CD4-positive, alpha-beta memory T cell (primary cell): ENCODE measurements at regions not wholly inside any gene's neighbourhood (a gene's known extent, or its start where the extent isn't known, plus 50 kb on each side); places are given as distances from the start of the nearest gene placed in this dataset.

Experiments
- CTCF ChIA-PET: fragments of 350-600 bp; sonication (Branson Sonifier 250); formaldehyde crosslinking; loops from one replicate; lab custom pipeline; 2021; ENCODE audit warnings: inconsistent platforms; ENCODE audit not compliant: partially characterized antibody; lab: Charles Lee
- POLR2A ChIA-PET: fragments of 350-600 bp; sonication (Branson Sonifier 250); formaldehyde crosslinking; loops from one replicate; lab custom pipeline; 2021; ENCODE audit not compliant: partially characterized antibody; lab: Charles Lee
- DNase-seq, 5 donors: peaks; one replicate each; pipeline versions ENCODE4 v3.0.0 to v3.0.0-alpha.2; 2020 to 2022; ENCODE audit warnings: mixed read lengths in 1 of 5
- H3K27ac ChIP-seq: one replicate; pipeline ENCODE4 v1.7.0; 2013; ENCODE audit warnings: low read depth, low read length
- H3K27me3 ChIP-seq: 2 replicates; pipeline ENCODE4 v1.7.0; 2013; ENCODE audit warnings: mild to moderate bottlenecking, low read length, moderate library complexity; ENCODE audit not compliant: insufficient read depth
- H3K36me3 ChIP-seq: 2 replicates; pipeline ENCODE4 v1.7.0; 2013; ENCODE audit warnings: mild to moderate bottlenecking, low read length, moderate library complexity; ENCODE audit not compliant: insufficient read depth
- H3K4me1 ChIP-seq: 2 replicates; pipeline ENCODE4 v1.7.0; 2013; ENCODE audit warnings: mild to moderate bottlenecking, low read length, moderate library complexity; ENCODE audit not compliant: insufficient read depth
- H3K4me3 ChIP-seq, 2 donors: one replicate each; pipeline ENCODE4 v1.7.0; 2013; ENCODE audit warnings: low read length in 2 of 2, mild to moderate bottlenecking in 1 of 2
- H3K9me3 ChIP-seq, 2 donors: one replicate each; pipeline ENCODE4 v1.7.0; 2013; ENCODE audit warnings: low read length in 2 of 2, control low read depth in 1 of 2; ENCODE audit not compliant: control insufficient read depth in 1 of 2
- H3K27ac Mint-ChIP-seq, 7 donors: one replicate each; pipeline ENCODE4 v1.8.0; 2020 to 2021; ENCODE audit warnings: mixed read lengths in 7 of 7, mild to moderate bottlenecking in 6 of 7, inconsistent platforms in 3 of 7, moderate library complexity in 3 of 7
- H3K27me3 Mint-ChIP-seq, 2 donors: one replicate each; pipeline ENCODE4 v1.8.0; 2020 to 2021; ENCODE audit warnings: mixed read lengths in 2 of 2
- H3K36me3 Mint-ChIP-seq, 2 donors: one replicate each; pipeline ENCODE4 v1.8.0; 2020 to 2021; ENCODE audit warnings: mixed read lengths in 2 of 2, inconsistent platforms in 1 of 2, mild to moderate bottlenecking in 1 of 2
- H3K4me1 Mint-ChIP-seq, 4 donors: one replicate each; pipeline ENCODE4 v1.8.0; 2020 to 2021; ENCODE audit warnings: mixed read lengths in 4 of 4, mild to moderate bottlenecking in 1 of 4
- H3K4me3 Mint-ChIP-seq, 8 donors: one replicate each; pipeline ENCODE4 v1.8.0; 2020 to 2021; ENCODE audit warnings: mixed read lengths in 8 of 8, mild to moderate bottlenecking in 7 of 8, moderate library complexity in 6 of 8, inconsistent platforms in 3 of 8
- H3K9me3 Mint-ChIP-seq, 8 donors: one replicate each; pipeline ENCODE4 v1.8.0; 2020 to 2021; ENCODE audit warnings: mixed read lengths in 8 of 8, mild to moderate bottlenecking in 5 of 8, inconsistent platforms in 3 of 8, moderate library complexity in 1 of 8
- intact Hi-C: fragments of 100-400 bp; cut with micrococcal nuclease; formaldehyde crosslinking; loops from one replicate; pipeline ENCODE4 v1.15.1; 2023

DNA sequence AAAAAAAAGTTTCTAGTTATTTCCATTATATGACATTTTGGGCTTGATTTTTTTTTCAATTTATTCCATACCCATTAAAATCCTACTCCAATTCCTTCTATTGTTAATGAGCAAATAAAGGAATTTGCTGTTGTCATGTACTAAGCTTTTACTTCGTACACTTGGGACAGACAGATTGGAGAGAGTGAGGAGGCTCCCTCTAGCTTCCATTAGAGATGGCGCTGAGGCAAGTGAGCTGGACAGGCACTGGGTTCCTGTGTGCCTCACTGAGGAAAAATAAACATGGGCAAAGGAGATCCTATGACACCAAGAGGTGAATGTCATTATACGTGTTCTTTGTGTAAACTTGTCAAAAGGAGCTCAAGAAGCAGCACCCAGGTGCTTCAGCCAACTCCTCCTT lies 441.1 kb upstream of the MDFIC2 start:
- intact Hi-C loops = no loop called here
- Histone ChIP-seq H3K36me3 (no peaks in the 10 kb centered on the region), H3K9me3 (no peaks in the 10 kb centered on the region), H3K27me3 (no peaks in the 10 kb centered on the region), H3K27ac (no peak overlapping the region), H3K4me1 (no peaks in the 10 kb centered on the region), H3K4me3 (no peak overlapping the region)
- Mint-ChIP-seq H3K27ac (no peak overlapping the region), H3K36me3 (no peaks in the 10 kb centered on the region), H3K4me3 (no peak overlapping the region), H3K27me3 (peaks cover 14 to 15% of the 10 kb centered on the region in 2 donors), H3K4me1 (no peaks in the 10 kb centered on the region), H3K9me3 (peaks cover 0 to 2% (median 0%) of the 10 kb centered on the region in 8 donors)
- ChIA-PET POLR2A (no interaction called here), CTCF (no interaction called here)
- DNase-seq = no peak

DNA sequence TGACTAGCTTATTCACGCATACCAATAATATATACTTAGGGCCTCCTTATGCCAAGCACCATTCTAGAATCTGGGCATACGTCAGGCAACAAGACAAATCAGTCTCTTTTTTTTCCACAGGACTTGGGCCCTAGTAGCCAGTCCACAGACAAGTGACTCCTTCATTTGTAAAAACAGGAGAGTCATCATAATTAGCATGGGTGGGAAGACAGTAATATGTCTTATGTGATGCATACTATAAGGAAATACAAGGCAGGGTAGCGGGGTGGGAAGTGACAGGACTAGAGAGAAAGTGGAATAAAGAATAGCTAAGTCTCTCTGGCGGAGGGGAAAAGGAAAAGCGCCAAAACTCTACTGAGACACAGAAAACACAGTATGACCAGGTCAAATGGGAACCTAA lies 439.6 kb upstream of the MDFIC2 start:
- intact Hi-C loops = no loop called here
- no peak overlapping the region for H3K27ac ChIP-seq
- ChIA-PET POLR2A (no interaction called here), CTCF (no interaction called here)
- H3K4me3 Mint-ChIP-seq = no peak overlapping the region
- peaks cover 0 to 2% (median 0%) of the 10 kb centered on the region in 8 donors for H3K9me3 Mint-ChIP-seq
- no peak overlapping the region for H3K27ac Mint-ChIP-seq
- no peaks in the 10 kb centered on the region for H3K36me3 Mint-ChIP-seq
- no peaks in the 10 kb centered on the region for H3K27me3 ChIP-seq
- H3K27me3 Mint-ChIP-seq = peaks cover 18 to 19% of the 10 kb centered on the region in 2 donors
- DNase-seq = no peak
- H3K4me1 Mint-ChIP-seq = no peaks in the 10 kb centered on the region
- H3K9me3 ChIP-seq = no peaks in the 10 kb centered on the region
- H3K36me3 ChIP-seq = no peaks in the 10 kb centered on the region
- no peak overlapping the region for H3K4me3 ChIP-seq
- H3K4me1 ChIP-seq = no peaks in the 10 kb centered on the region

DNA sequence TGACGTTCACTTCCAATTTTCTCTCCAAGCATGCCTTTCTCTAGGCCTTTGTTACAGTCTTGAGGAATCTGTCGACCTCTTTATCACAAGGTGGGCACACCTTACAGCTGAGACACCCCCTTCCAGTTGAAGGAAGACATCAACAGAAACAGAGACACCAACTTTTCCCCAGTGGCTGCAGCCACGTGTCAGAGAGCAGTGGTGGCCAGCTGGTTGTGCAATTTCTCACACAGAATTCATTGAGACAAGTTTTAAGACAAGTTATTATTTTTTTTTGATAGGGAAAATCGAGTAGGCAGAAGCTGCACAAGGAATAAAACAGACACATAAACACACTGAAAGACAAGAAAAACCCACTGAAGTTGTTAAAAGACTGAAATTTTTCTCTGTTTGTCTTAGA lies 436.7 kb upstream of the MDFIC2 start:
- H3K4me1 Mint-ChIP-seq = no peaks in the 10 kb centered on the region
- no peak overlapping the region for H3K27ac ChIP-seq
- no peak overlapping the region for H3K4me3 ChIP-seq
- H3K27me3 Mint-ChIP-seq = peaks cover 22 to 23% of the 10 kb centered on the region in 2 donors
- no peaks in the 10 kb centered on the region for H3K36me3 ChIP-seq
- ChIA-PET CTCF (interaction anchor here (0.5 kb wide), 1 partner anchor 1918 kb away, joined by 3 read pairs; no protein-coding TSS in a partner anchor), POLR2A (no interaction called here)
- no peaks in the 10 kb centered on the region for H3K27me3 ChIP-seq
- intact Hi-C loops = no loop called here
- DNase-seq = no peak
- H3K27ac Mint-ChIP-seq = no peak overlapping the region
- H3K4me1 ChIP-seq = no peaks in the 10 kb centered on the region
- no peaks in the 10 kb centered on the region for H3K36me3 Mint-ChIP-seq
- H3K9me3 ChIP-seq = no peaks in the 10 kb centered on the region
- peaks cover 0 to 2% (median 0%) of the 10 kb centered on the region in 8 donors for H3K9me3 Mint-ChIP-seq
- H3K4me3 Mint-ChIP-seq = no peak overlapping the region

- intact Hi-C loops = no loop called here
- Mint-ChIP-seq H3K4me3 (no peak overlapping the region), H3K27ac (no peak overlapping the region), H3K27me3 (peaks cover 20 to 23% of the 10 kb centered on the region in 2 donors), H3K4me1 (no peaks in the 10 kb centered on the region), H3K9me3 (peaks cover 0 to 2% (median 0%) of the 10 kb centered on the region in 8 donors), H3K36me3 (no peaks in the 10 kb centered on the region)
- ChIA-PET POLR2A (no interaction called here), CTCF (interaction anchor here (0.5 kb wide), 1 partner anchor 1918 kb away, joined by 3 read pairs; no protein-coding TSS in a partner anchor)
- Histone ChIP-seq H3K27ac (no peak overlapping the region), H3K27me3 (no peaks in the 10 kb centered on the region), H3K4me3 (no peak overlapping the region), H3K4me1 (no peaks in the 10 kb centered on the region), H3K9me3 (no peaks in the 10 kb centered on the region), H3K36me3 (no peaks in the 10 kb centered on the region)
- DNase-seq = no peak
Measured at GRCh38 chr3:70748593-70748992, 436.2 kb upstream of the MDFIC2 start.

DNA sequence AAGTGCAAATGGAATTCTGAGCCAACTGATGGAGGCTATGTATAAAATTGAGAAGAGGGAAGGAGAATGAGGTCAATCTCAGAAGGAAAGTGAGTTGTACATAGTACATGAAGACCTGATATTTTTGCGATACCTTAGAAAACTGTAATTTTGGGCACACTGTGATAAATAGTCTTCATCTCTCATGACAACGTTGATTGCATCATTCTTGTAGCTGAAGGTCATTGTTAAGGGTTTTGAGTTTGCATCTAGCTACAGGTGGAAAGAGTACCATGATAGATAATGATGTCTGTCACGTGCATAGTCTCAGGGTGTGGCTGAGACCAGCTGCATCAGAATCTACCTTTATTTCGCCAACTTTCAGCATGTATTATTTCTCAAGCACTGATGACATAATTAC lies 435.4 kb upstream of the MDFIC2 start:
- POLR2A ChIA-PET = no interaction called here
- intact Hi-C loops = no loop called here
- no peak for DNase-seq
- no peaks in the 10 kb centered on the region for H3K36me3 ChIP-seq
- H3K36me3 Mint-ChIP-seq = no peaks in the 10 kb centered on the region
- no peak overlapping the region for H3K4me3 Mint-ChIP-seq
- H3K27ac Mint-ChIP-seq = no peak overlapping the region
- H3K9me3 Mint-ChIP-seq = peaks cover 0 to 2% (median 0%) of the 10 kb centered on the region in 8 donors
- no peak overlapping the region for H3K27ac ChIP-seq
- H3K4me3 ChIP-seq = no peak overlapping the region
- H3K27me3 Mint-ChIP-seq = peaks cover 20 to 24% of the 10 kb centered on the region in 2 donors
- no peaks in the 10 kb centered on the region for H3K4me1 ChIP-seq
- no peaks in the 10 kb centered on the region for H3K4me1 Mint-ChIP-seq
- H3K9me3 ChIP-seq = no peaks in the 10 kb centered on the region
- CTCF ChIA-PET = no interaction called here
- H3K27me3 ChIP-seq = no peaks in the 10 kb centered on the region

GRCh38 chr3:70744536-70744935 lies 432.1 kb upstream of the MDFIC2 start:
- no peak overlapping the region for H3K4me3 ChIP-seq
- intact Hi-C loops = no loop called here
- Mint-ChIP-seq H3K4me3 (no peak overlapping the region), H3K9me3 (no peaks in the 10 kb centered on the region), H3K4me1 (no peaks in the 10 kb centered on the region), H3K27ac (no peak overlapping the region), H3K36me3 (no peaks in the 10 kb centered on the region), H3K27me3 (peaks cover 12 to 23% of the 10 kb centered on the region in 2 donors)
- no peaks in the 10 kb centered on the region for H3K4me1 ChIP-seq
- H3K27ac ChIP-seq = no peak overlapping the region
- no peak for DNase-seq
- CTCF ChIA-PET = interaction anchor here (0.8 kb wide), 1 partner anchor 90 kb away, joined by 3 read pairs; no protein-coding TSS in a partner anchor
- H3K27me3 ChIP-seq = no peaks in the 10 kb centered on the region
- no peaks in the 10 kb centered on the region for H3K9me3 ChIP-seq
- POLR2A ChIA-PET = no interaction called here
- H3K36me3 ChIP-seq = no peaks in the 10 kb centered on the region

GRCh38 chr3:70743754-70744153 lies 431.3 kb upstream of the MDFIC2 start:
- no peaks in the 10 kb centered on the region for H3K36me3 ChIP-seq
- no peak for DNase-seq
- ChIA-PET POLR2A (no interaction called here), CTCF (no interaction called here)
- H3K4me3 Mint-ChIP-seq = no peak overlapping the region
- no peaks in the 10 kb centered on the region for H3K9me3 ChIP-seq
- peaks cover 12 to 19% of the 10 kb centered on the region in 2 donors for H3K27me3 Mint-ChIP-seq
- H3K27ac Mint-ChIP-seq = no peak overlapping the region
- no peaks in the 10 kb centered on the region for H3K9me3 Mint-ChIP-seq
- no peaks in the 10 kb centered on the region for H3K4me1 Mint-ChIP-seq
- no peaks in the 10 kb centered on the region for H3K27me3 ChIP-seq
- no peak overlapping the region for H3K4me3 ChIP-seq
- H3K27ac ChIP-seq = no peak overlapping the region
- no peaks in the 10 kb centered on the region for H3K4me1 ChIP-seq
- H3K36me3 Mint-ChIP-seq = no peaks in the 10 kb centered on the region
- intact Hi-C loops = no loop called here

DNA sequence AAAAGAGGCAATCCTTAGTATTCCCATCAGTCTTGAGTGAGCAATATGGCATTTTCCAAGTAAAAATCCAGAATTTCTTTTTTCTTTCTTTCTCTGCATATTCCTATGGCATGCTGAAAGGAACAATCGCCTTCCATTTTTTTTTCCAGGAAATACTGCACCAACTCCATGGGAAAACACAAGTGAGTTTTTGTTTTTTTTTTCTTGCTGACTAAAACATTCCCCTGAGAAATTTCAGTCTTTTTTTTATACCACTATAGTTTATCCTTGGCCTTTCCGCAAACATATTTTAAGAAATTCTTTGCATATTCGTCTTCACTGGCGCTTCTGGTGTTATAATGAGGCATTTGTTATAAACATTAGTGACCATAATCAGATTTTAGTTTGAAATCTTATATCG lies 429.6 kb upstream of the MDFIC2 start:
- Histone ChIP-seq H3K4me3 (no peak overlapping the region), H3K4me1 (no peaks in the 10 kb centered on the region), H3K9me3 (no peaks in the 10 kb centered on the region), H3K27me3 (no peaks in the 10 kb centered on the region), H3K27ac (no peak overlapping the region), H3K36me3 (no peaks in the 10 kb centered on the region)
- Mint-ChIP-seq H3K27ac (no peak overlapping the region), H3K9me3 (no peaks in the 10 kb centered on the region), H3K4me1 (peaks cover 0 to 3% (median 0%) of the 10 kb centered on the region in 4 donors), H3K4me3 (no peak overlapping the region), H3K27me3 (peaks cover 7 to 13% of the 10 kb centered on the region in 2 donors), H3K36me3 (no peaks in the 10 kb centered on the region)
- no peak for DNase-seq
- ChIA-PET POLR2A (no interaction called here), CTCF (interaction anchor here (0.6 kb wide), 1 partner anchor 797 kb away, joined by 3 read pairs; no protein-coding TSS in a partner anchor)
- intact Hi-C loops = no loop called here
